Body of pancreas (tissue), 4 donors: ENCODE measurements at regions not wholly inside any gene's neighbourhood (a gene's known extent, or its start where the extent isn't known, plus 50 kb on each side); places are given as distances from the start of the nearest gene placed in this dataset.

Experiments used
- ATAC-seq: fragments of 150-250 bp; one replicate; pipeline ENCODE4 v1.9.1; 2016
- DNase-seq, 4 donors: peaks; one replicate each; pipeline ENCODE4 v3.0.0-alpha.2; 2019
- H3K27ac ChIP-seq, 4 donors: fragments of 200-600 bp; sonication (generic); 1 replicate in 3 of 4; 2 replicates in 1 of 4; pipeline versions ENCODE4 v1.5.1 to v1.6.1; 2016 to 2019; ENCODE audit warnings: mild to moderate bottlenecking in 1 of 4, mixed read lengths in 1 of 4, moderate library complexity in 1 of 4
- H3K27me3 ChIP-seq, 2 donors: fragments of 200-600 bp; sonication (generic); one replicate each; pipeline ENCODE4 v1.6.0; 2016; ENCODE audit warnings: mild to moderate bottlenecking in 1 of 2
- H3K36me3 ChIP-seq, 2 donors: fragments of 200-600 bp; sonication (generic); replicated peaks in 1 of 2; 2 replicates each; pipeline ENCODE4 v1.5.1; 2016; ENCODE audit warnings: low read depth in 2 of 2; ENCODE audit not compliant: insufficient read depth in 1 of 2
- H3K4me1 ChIP-seq: fragments of 200-600 bp; sonication (generic); one replicate; pipeline ENCODE4 v1.6.0; 2016
- H3K4me3 ChIP-seq, 2 donors: fragments of 200-600 bp; sonication (generic); 1 replicate in 1 of 2; 2 replicates in 1 of 2; pipeline ENCODE4 v1.5.1; 2016 to 2019
- H3K9me3 ChIP-seq, 3 donors: fragments of 200-600 bp; sonication (generic); 1 replicate in 2 of 3; 2 replicates in 1 of 3; pipeline ENCODE4 v1.5.1; 2016
- POLR2A ChIP-seq, 3 donors: fragments of 450-650 bp; IDR thresholded peaks; one replicate each; pipeline ENCODE4 v1.6.1; 2016; ENCODE audit warnings: antibody characterized with exemption in 3 of 3, mild to moderate bottlenecking in 2 of 3
- WGBS, 2 donors: methylation state at CpG; one replicate each; pipeline ENCODE4 v1.1.5; 2017; 5-methylcytosine and 5-hydroxymethylcytosine counted together
- intact Hi-C: fragments of 100-400 bp; cut with DNase I; formaldehyde crosslinking; loops from one replicate; pipeline ENCODE4 v1.15.1; 2023
- TF ChIP-seq, protein P1 (sequence below), 7 experiments: fragments of 450-650 bp in 4 of 7; fragments of 200-600 bp in 3 of 7; sonication (generic) in 3 of 7; IDR thresholded peaks; one replicate each; pipeline ENCODE4 v1.5.1; 2016 to 2019; ENCODE audit warnings: antibody characterized with exemption in 7 of 7

DNA sequence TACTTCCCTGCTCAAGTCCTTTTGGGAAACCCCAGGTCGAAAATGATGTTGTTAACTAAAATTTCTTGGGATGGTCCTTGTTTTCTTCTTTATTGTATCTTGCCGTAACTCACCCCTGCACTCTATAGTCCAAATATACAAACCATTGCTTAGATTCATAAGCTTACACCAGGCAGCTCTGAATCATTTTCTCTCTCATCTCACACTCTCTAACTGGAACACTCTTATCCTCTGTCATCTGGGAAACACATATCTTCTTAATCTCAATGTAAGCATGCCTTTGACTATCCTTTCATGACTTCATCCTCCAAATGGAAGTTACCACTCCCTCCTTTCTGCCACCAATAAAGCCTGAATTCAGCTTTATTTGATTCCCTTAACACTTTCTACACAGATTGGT lies 175.8 kb upstream of the ANK3 start:
- intact Hi-C loops = no loop called here
- no peaks in the 10 kb centered on the region for H3K36me3 ChIP-seq
- no peaks in the 10 kb centered on the region for H3K27me3 ChIP-seq
- H3K4me1 ChIP-seq = no peaks in the 10 kb centered on the region
- DNase-seq (no peak), ATAC-seq (no peak)
- no peak overlapping the region for H3K27ac ChIP-seq
- no peaks in the 10 kb centered on the region for H3K9me3 ChIP-seq
- H3K4me3 ChIP-seq = no peak overlapping the region
- 78 to 88% methylated on average over 2 of the region's 2 CpGs for WGBS, 2 donors
- TF ChIP-seq POLR2A (IDR thresholded peaks at IDR 0.05) = no peak
- TF ChIP-seq, protein P1, sequence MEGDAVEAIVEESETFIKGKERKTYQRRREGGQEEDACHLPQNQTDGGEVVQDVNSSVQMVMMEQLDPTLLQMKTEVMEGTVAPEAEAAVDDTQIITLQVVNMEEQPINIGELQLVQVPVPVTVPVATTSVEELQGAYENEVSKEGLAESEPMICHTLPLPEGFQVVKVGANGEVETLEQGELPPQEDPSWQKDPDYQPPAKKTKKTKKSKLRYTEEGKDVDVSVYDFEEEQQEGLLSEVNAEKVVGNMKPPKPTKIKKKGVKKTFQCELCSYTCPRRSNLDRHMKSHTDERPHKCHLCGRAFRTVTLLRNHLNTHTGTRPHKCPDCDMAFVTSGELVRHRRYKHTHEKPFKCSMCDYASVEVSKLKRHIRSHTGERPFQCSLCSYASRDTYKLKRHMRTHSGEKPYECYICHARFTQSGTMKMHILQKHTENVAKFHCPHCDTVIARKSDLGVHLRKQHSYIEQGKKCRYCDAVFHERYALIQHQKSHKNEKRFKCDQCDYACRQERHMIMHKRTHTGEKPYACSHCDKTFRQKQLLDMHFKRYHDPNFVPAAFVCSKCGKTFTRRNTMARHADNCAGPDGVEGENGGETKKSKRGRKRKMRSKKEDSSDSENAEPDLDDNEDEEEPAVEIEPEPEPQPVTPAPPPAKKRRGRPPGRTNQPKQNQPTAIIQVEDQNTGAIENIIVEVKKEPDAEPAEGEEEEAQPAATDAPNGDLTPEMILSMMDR (IDR thresholded peaks at IDR 0.05) = no peak

DNA sequence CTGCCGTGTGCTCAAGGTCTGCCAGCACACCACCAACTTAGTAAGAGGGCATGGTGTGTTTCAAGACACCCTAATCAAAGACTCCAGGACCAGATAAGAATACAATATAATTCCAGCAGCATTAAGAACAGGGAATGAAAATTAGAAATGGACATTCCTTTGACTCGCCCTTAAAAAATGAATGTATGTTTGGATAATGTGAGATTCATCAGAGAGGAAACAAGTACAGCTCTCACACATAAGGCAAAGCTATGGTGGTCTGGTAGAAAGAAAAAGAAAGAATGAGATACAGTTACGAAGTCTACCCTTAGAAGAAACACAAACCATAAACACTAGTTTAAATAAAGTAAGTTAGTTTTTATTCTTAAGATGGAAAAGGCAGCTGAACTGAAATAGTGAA lies 174.8 kb upstream of the ANK3 start:
- ATAC-seq (no peak), DNase-seq (no peak)
- WGBS, 2 donors = 73 to 90% methylated on average over 3 of the region's 3 CpGs
- Histone ChIP-seq H3K9me3 (no peaks in the 10 kb centered on the region), H3K27me3 (no peaks in the 10 kb centered on the region), H3K4me1 (no peaks in the 10 kb centered on the region), H3K4me3 (no peak overlapping the region), H3K27ac (no peak overlapping the region), H3K36me3 (no peaks in the 10 kb centered on the region)
- intact Hi-C loops = no loop called here
- TF ChIP-seq, protein P1 (IDR thresholded peaks at IDR 0.05) = no peak
- no peak for TF ChIP-seq POLR2A (IDR thresholded peaks at IDR 0.05)

DNA sequence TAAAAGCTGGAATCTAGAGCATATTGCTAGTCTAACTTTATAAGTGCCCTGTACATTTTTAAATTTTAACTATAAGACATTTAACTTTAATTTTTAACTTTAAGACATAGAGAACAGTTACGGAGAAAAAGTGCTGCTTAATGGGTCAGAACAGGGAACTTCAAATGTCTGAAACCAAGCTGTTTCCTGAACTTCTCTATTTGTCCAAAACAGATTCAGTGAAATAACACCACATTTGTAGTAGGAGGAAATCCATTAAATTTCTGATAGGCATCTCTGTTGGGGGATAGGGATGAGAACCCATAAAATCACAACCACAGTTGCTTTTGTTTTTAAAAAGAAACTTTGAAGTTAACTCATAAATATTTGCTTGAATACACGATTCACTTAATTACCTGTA lies 170.8 kb upstream of the ANK3 start:
- Histone ChIP-seq H3K4me3 (no peak overlapping the region), H3K27ac (no peak overlapping the region), H3K9me3 (no peaks in the 10 kb centered on the region), H3K36me3 (no peaks in the 10 kb centered on the region), H3K27me3 (no peaks in the 10 kb centered on the region), H3K4me1 (no peaks in the 10 kb centered on the region)
- 63 to 76% methylated on average over 2 of the region's 2 CpGs for WGBS, 2 donors
- ATAC-seq (no peak), DNase-seq (no peak)
- intact Hi-C loops = no loop called here
- TF ChIP-seq, protein P1 (IDR thresholded peaks at IDR 0.05) = no peak
- no peak for TF ChIP-seq POLR2A (IDR thresholded peaks at IDR 0.05)

DNA sequence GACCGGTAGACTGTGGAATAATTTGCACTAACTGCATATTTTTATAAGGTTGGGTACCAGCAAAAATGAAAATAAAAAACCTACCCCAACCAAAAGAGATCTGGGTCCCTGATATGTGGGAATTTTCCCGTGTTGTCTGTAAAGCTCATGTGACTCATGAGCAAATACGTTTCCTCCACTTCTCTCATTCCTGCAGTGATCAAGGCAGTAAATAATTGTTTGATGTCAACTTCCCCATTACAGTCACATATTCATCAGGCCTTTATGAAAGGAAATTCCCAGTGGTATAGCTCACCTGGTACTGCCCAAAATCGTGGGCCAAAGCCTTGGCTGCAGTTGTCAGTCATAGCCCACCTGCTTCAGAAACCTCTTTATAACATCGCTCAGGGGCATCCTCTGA lies 166.0 kb upstream of the ANK3 start:
- intact Hi-C loops = no loop called here
- H3K4me3 ChIP-seq = no peak overlapping the region
- 71 to 78% methylated on average over 5 of the region's 5 CpGs for WGBS, 2 donors
- TF ChIP-seq POLR2A (IDR thresholded peaks at IDR 0.05) = no peak
- TF ChIP-seq, protein P1 (IDR thresholded peaks at IDR 0.05) = no peak
- no peaks in the 10 kb centered on the region for H3K36me3 ChIP-seq
- no peaks in the 10 kb centered on the region for H3K27me3 ChIP-seq
- H3K4me1 ChIP-seq = no peaks in the 10 kb centered on the region
- ATAC-seq = no peak
- no peak overlapping the region for H3K27ac ChIP-seq
- no peak for DNase-seq
- H3K9me3 ChIP-seq = no peaks in the 10 kb centered on the region

DNA sequence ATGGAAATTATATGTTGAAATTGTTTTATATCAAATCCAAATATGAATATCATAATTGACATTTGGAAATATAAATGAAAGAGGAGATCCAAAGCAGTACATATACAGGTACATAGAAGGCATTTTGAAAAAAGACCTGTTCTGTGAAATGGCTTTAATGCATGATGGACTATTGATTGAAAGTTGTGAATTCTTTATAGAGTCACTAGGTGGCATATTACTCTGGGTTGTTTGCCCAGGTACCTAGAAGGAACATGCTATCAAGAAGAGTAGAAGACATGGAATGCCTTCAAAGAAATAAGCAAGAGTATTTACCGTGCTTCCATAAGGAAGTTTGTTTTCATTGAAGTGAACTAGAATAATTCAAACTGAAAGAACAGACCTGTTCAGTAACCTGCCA lies 160.0 kb upstream of the ANK3 start:
- Histone ChIP-seq H3K27ac (no peak overlapping the region), H3K4me1 (no peaks in the 10 kb centered on the region), H3K27me3 (no peaks in the 10 kb centered on the region), H3K9me3 (no peaks in the 10 kb centered on the region), H3K36me3 (no peaks in the 10 kb centered on the region), H3K4me3 (no peak overlapping the region)
- 26 to 39% methylated on average over 1 of the region's 1 CpG for WGBS, 2 donors
- DNase-seq = no peak
- intact Hi-C loops = no loop called here
- ATAC-seq = no peak
- TF ChIP-seq, protein P1 (IDR thresholded peaks at IDR 0.05) = peak in 6 of 7 experiments; percentile 9 to 44 (median 32)
- TF ChIP-seq POLR2A (IDR thresholded peaks at IDR 0.05) = no peak
